ENCODE measurements at regions not wholly inside any gene's neighbourhood (a gene's known extent, or its start where the extent isn't known, plus 50 kb on each side); places are given as distances from the start of the nearest gene placed in this dataset.

GRCh38 chr2:198525211-198525969 lies 721.0 kb downstream of the PLCL1 start:
- TF ChIP-seq POLR2A (IDR thresholded peaks at IDR 0.05): no peak
- no peak for TF ChIP-seq CTCF (IDR thresholded peaks at IDR 0.05)

All from stomach (tissue), 4 donors.